Panc1 (cell line): ENCODE measurements at regions not wholly inside any gene's neighbourhood (a gene's known extent, or its start where the extent isn't known, plus 50 kb on each side); places are given as distances from the start of the nearest gene placed in this dataset.

Experiments
- SIN3A ChIP-seq: IDR thresholded peaks from 2 replicates; pipeline ENCODE4 v1.6.1; 2012; ENCODE audit warnings: low read depth, mild to moderate bottlenecking, low read length, moderate library complexity, borderline replicate concordance; ENCODE audit not compliant: insufficient read depth
- TF ChIP-seq, protein P1 (sequence below): fragments of 450-650 bp; IDR thresholded peaks from 2 replicates; pipeline ENCODE4 v1.5.1; 2017; ENCODE audit warnings: mild to moderate bottlenecking
- TF ChIP-seq, protein P2 (sequence below), 2 experiments: IDR thresholded peaks; 2 replicates each; pipeline ENCODE4 v1.6.1; 2011 to 2012; ENCODE audit warnings: low read depth in 2 of 2, control low read depth in 1 of 2, low read length in 1 of 2, mild to moderate bottlenecking in 1 of 2, moderate library complexity in 1 of 2; ENCODE audit not compliant: insufficient read depth in 1 of 2

- TF ChIP-seq, protein P1, sequence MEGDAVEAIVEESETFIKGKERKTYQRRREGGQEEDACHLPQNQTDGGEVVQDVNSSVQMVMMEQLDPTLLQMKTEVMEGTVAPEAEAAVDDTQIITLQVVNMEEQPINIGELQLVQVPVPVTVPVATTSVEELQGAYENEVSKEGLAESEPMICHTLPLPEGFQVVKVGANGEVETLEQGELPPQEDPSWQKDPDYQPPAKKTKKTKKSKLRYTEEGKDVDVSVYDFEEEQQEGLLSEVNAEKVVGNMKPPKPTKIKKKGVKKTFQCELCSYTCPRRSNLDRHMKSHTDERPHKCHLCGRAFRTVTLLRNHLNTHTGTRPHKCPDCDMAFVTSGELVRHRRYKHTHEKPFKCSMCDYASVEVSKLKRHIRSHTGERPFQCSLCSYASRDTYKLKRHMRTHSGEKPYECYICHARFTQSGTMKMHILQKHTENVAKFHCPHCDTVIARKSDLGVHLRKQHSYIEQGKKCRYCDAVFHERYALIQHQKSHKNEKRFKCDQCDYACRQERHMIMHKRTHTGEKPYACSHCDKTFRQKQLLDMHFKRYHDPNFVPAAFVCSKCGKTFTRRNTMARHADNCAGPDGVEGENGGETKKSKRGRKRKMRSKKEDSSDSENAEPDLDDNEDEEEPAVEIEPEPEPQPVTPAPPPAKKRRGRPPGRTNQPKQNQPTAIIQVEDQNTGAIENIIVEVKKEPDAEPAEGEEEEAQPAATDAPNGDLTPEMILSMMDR, result no peak
- no peak for TF ChIP-seq SIN3A
- TF ChIP-seq, protein P2, sequence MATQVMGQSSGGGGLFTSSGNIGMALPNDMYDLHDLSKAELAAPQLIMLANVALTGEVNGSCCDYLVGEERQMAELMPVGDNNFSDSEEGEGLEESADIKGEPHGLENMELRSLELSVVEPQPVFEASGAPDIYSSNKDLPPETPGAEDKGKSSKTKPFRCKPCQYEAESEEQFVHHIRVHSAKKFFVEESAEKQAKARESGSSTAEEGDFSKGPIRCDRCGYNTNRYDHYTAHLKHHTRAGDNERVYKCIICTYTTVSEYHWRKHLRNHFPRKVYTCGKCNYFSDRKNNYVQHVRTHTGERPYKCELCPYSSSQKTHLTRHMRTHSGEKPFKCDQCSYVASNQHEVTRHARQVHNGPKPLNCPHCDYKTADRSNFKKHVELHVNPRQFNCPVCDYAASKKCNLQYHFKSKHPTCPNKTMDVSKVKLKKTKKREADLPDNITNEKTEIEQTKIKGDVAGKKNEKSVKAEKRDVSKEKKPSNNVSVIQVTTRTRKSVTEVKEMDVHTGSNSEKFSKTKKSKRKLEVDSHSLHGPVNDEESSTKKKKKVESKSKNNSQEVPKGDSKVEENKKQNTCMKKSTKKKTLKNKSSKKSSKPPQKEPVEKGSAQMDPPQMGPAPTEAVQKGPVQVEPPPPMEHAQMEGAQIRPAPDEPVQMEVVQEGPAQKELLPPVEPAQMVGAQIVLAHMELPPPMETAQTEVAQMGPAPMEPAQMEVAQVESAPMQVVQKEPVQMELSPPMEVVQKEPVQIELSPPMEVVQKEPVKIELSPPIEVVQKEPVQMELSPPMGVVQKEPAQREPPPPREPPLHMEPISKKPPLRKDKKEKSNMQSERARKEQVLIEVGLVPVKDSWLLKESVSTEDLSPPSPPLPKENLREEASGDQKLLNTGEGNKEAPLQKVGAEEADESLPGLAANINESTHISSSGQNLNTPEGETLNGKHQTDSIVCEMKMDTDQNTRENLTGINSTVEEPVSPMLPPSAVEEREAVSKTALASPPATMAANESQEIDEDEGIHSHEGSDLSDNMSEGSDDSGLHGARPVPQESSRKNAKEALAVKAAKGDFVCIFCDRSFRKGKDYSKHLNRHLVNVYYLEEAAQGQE (IDR thresholded peaks at IDR 0.05; ENCODE audit: insufficient read depth in 1 of 2, low read depth in 2 of 2, low read length in 1 of 2), result no peak
These were observed 88.7 kb upstream of the MS4A8 start for GRCh38 chr11:60610702-60611101.
